Ectodermal cell (in vitro differentiated cells): ENCODE measurements at regions not wholly inside any gene's neighbourhood (a gene's known extent, or its start where the extent isn't known, plus 50 kb on each side); places are given as distances from the start of the nearest gene placed in this dataset.

Experiments used
- H3K27ac ChIP-seq: 2 replicates; pipeline ENCODE4 v1.7.0; 2013; ENCODE audit warnings: mild to moderate bottlenecking, low read depth, low read length; ENCODE audit not compliant: insufficient read depth, poor library complexity, severe bottlenecking
- H3K27me3 ChIP-seq: 2 replicates; pipeline ENCODE4 v1.7.0; 2013; ENCODE audit warnings: mild to moderate bottlenecking, low read length; ENCODE audit not compliant: insufficient read depth, control insufficient read depth, poor library complexity, severe bottlenecking
- H3K36me3 ChIP-seq: one replicate; pipeline ENCODE4 v1.7.0; 2013; ENCODE audit warnings: low read length; ENCODE audit not compliant: control insufficient read depth, insufficient read depth
- H3K4me1 ChIP-seq: one replicate; pipeline ENCODE4 v1.7.0; 2013; ENCODE audit warnings: low read length; ENCODE audit not compliant: control insufficient read depth, insufficient read depth
- H3K4me3 ChIP-seq: 2 replicates; pipeline ENCODE4 v1.7.0; 2013; ENCODE audit warnings: low read depth, low read length, control low read depth; ENCODE audit not compliant: insufficient read depth
- H3K9me3 ChIP-seq: 2 replicates; pipeline ENCODE4 v1.7.0; 2013; ENCODE audit warnings: mild to moderate bottlenecking, low read length, moderate library complexity; ENCODE audit not compliant: control insufficient read depth
- WGBS, 2 experiments: methylation state at CpG; one replicate each; pipeline ENCODE4 v1.1.7; 2013; ENCODE audit warnings: missing lambda C conversion rate in 2 of 2; 5-methylcytosine and 5-hydroxymethylcytosine counted together

- H3K4me1 ChIP-seq: no peaks in the 10 kb centered on the region
- no peak overlapping the region for H3K27ac ChIP-seq
- no peaks in the 10 kb centered on the region for H3K9me3 ChIP-seq
- H3K4me3 ChIP-seq: no peak overlapping the region
- no peaks in the 10 kb centered on the region for H3K27me3 ChIP-seq
- no peaks in the 10 kb centered on the region for H3K36me3 ChIP-seq
- 80 to 81% methylated on average over 9 of the region's 9 CpGs for WGBS, 2 experiments
These were observed 167.0 kb upstream of the UBE2E2 start for GRCh38 chr3:23035927-23036640.

GRCh38 chr3:23036728-23037127, 166.4 kb upstream of the UBE2E2 start:
- H3K36me3 ChIP-seq: no peaks in the 10 kb centered on the region
- H3K4me3 ChIP-seq: no peak overlapping the region
- no peaks in the 10 kb centered on the region for H3K27me3 ChIP-seq
- WGBS, 2 experiments: 89 to 90% methylated on average over 3 of the region's 4 CpGs
- no peak overlapping the region for H3K27ac ChIP-seq
- no peaks in the 10 kb centered on the region for H3K9me3 ChIP-seq
- H3K4me1 ChIP-seq: no peaks in the 10 kb centered on the region

GRCh38 chr3:23038471-23038870, 164.7 kb upstream of the UBE2E2 start:
- Histone ChIP-seq H3K27me3 (no peaks in the 10 kb centered on the region), H3K4me1 (no peaks in the 10 kb centered on the region), H3K27ac (no peak overlapping the region), H3K4me3 (no peak overlapping the region), H3K9me3 (no peaks in the 10 kb centered on the region), H3K36me3 (no peaks in the 10 kb centered on the region)
- 93 to 97% methylated on average over 2 of the region's 2 CpGs for WGBS, 2 experiments

GRCh38 chr3:23041918-23042696, 161.0 kb upstream of the UBE2E2 start:
- no peaks in the 10 kb centered on the region for H3K36me3 ChIP-seq
- H3K4me3 ChIP-seq: no peak overlapping the region
- no peaks in the 10 kb centered on the region for H3K9me3 ChIP-seq
- H3K27ac ChIP-seq: no peak overlapping the region
- WGBS, 2 experiments: 92 to 94% methylated on average over 3 of the region's 4 CpGs
- H3K4me1 ChIP-seq: no peaks in the 10 kb centered on the region
- H3K27me3 ChIP-seq: no peaks in the 10 kb centered on the region

GRCh38 chr3:23044463-23044862, 158.7 kb upstream of the UBE2E2 start:
- H3K4me1 ChIP-seq: no peaks in the 10 kb centered on the region
- H3K4me3 ChIP-seq: no peak overlapping the region
- H3K27ac ChIP-seq: no peak overlapping the region
- no peaks in the 10 kb centered on the region for H3K27me3 ChIP-seq
- H3K9me3 ChIP-seq: peaks cover 3% of the 10 kb centered on the region
- H3K36me3 ChIP-seq: no peaks in the 10 kb centered on the region
- 83 to 100% methylated on average over 1 of the region's 1 CpG for WGBS, 2 experiments

GRCh38 chr3:23046536-23046935, 156.6 kb upstream of the UBE2E2 start:
- Histone ChIP-seq H3K27ac (no peak overlapping the region), H3K4me1 (no peaks in the 10 kb centered on the region), H3K27me3 (no peaks in the 10 kb centered on the region), H3K36me3 (no peaks in the 10 kb centered on the region), H3K9me3 (peaks cover 3% of the 10 kb centered on the region), H3K4me3 (no peak overlapping the region)
- whole genome bisulfite sequencing, 2 experiments: 89 to 95% methylated on average over 3 to 4 of the region's 4 CpGs

GRCh38 chr3:23051240-23052140, 151.6 kb upstream of the UBE2E2 start:
- 92 to 95% methylated on average over 4 of the region's 4 CpGs for WGBS, 2 experiments
- H3K27me3 ChIP-seq: no peaks in the 10 kb centered on the region
- no peak overlapping the region for H3K27ac ChIP-seq

GRCh38 chr3:23052208-23052607, 150.9 kb upstream of the UBE2E2 start:
- Histone ChIP-seq H3K27ac (no peak overlapping the region), H3K9me3 (peaks cover 3% of the 10 kb centered on the region), H3K4me3 (no peak overlapping the region), H3K36me3 (no peaks in the 10 kb centered on the region), H3K4me1 (no peaks in the 10 kb centered on the region), H3K27me3 (no peaks in the 10 kb centered on the region)
- 86 to 97% methylated on average over 1 of the region's 1 CpG for WGBS, 2 experiments

More at GRCh38 chr3:23051240-23052140, 151.6 kb upstream of the UBE2E2 start:
- Histone ChIP-seq H3K9me3 (peaks cover 3% of the 10 kb centered on the region), H3K36me3 (no peaks in the 10 kb centered on the region), H3K4me3 (no peak overlapping the region), H3K4me1 (no peaks in the 10 kb centered on the region)

GRCh38 chr3:23052620-23053019, 150.5 kb upstream of the UBE2E2 start:
- H3K27me3 ChIP-seq: no peaks in the 10 kb centered on the region
- 82 to 85% methylated on average over 7 of the region's 7 CpGs for WGBS, 2 experiments
- H3K27ac ChIP-seq: no peak overlapping the region
- no peaks in the 10 kb centered on the region for H3K36me3 ChIP-seq
- H3K4me3 ChIP-seq: no peak overlapping the region
- peaks cover 2% of the 10 kb centered on the region for H3K9me3 ChIP-seq
- H3K4me1 ChIP-seq: no peaks in the 10 kb centered on the region
